NCI-H82 (cell line): ENCODE measurements at regions not wholly inside any gene's neighbourhood (a gene's known extent, or its start where the extent isn't known, plus 50 kb on each side); places are given as distances from the start of the nearest gene placed in this dataset.
"Not testable (repeated sequence)": the region's sequence is repeated elsewhere in the genome, so short reads cannot be mapped to it uniquely, and the experiment has no call there.

Experiments
- DNase-seq: peaks from one replicate; lab custom pipeline; 2025; lab: John Stamatoyannopoulos, UW

GRCh38 chr7:81181066-81181465 lies 262.2 kb upstream of the SEMA3C start:
- DNase-seq = no peak

DNA sequence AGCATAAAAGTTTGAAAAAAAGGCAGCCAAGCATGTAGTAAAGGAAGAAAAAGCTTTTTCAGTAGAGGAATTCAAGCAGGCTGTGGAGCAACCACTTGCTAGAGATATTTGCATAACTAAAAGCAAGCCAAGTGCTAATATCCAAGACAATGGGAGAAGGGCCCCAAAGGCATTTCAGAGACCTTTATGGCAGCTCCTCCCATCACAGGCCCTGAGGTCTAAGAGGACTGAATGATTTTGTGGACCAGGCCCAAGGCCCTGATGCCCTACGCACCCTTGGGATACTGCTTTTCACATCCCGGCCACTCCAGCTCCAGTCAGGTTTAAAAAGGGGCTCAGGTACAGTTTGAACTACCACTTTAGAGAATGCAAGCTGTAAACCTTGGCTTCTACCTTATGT lies 261.7 kb upstream of the SEMA3C start:
- no peak for DNase-seq

- no peak for DNase-seq
Measured at GRCh38 chr7:81175275-81175940, 256.6 kb upstream of the SEMA3C start.

DNA sequence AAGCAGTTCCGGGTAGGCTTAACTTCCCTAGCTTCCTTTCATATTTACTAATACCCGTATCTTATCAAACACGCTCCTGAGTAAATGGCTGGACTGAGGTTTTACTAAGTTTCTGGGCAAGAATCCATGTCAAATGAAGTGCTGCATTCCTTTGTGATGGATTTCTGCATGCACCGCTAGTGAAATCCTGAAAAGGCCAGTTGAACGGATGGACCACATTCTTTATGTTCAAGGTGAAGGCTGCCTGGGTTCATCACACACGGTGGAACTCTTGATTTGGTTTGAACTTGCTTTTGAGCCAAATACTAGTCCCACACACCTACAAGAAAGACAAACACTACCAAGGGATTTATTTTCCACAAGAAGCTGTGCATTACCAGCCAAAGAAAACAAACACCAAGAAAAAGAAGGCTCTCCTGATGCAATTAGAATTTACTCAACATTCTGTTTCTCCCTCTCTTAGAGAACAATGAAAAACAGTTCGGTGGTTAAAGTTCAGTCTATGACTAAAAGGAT lies 255.0 kb upstream of the SEMA3C start:
- DNase-seq = no peak

GRCh38 chr7:81170291-81170690 lies 251.4 kb upstream of the SEMA3C start:
- DNase-seq = no peak

DNA sequence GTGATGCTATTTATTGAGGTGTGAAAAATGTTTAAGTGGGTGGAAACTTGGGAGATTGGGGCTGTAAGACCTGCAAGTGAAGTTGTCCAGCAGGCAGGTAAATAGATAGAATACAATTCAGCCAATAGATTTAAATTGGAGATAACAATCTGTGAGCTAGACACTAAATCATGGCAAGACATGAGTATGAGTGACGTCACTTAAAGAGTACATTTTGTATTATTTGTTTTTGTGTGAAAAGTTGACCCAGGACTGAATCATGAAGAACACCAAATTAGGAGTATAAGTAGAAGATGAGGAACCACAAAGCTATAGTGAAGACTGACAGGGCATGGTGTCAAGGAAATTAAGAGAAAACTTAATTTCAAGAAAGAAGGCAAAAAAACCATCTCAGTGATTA lies 249.1 kb upstream of the SEMA3C start:
- DNase-seq = no peak

GRCh38 chr7:81165070-81165469 lies 246.2 kb upstream of the SEMA3C start:
- DNase-seq = no peak

- DNase-seq = no peak
Measured at GRCh38 chr7:81162771-81163525, 244.1 kb upstream of the SEMA3C start.

GRCh38 chr7:81162234-81162633 lies 243.4 kb upstream of the SEMA3C start:
- DNase-seq = no peak

GRCh38 chr7:81161451-81162075 lies 242.7 kb upstream of the SEMA3C start:
- DNase-seq = no peak

DNA sequence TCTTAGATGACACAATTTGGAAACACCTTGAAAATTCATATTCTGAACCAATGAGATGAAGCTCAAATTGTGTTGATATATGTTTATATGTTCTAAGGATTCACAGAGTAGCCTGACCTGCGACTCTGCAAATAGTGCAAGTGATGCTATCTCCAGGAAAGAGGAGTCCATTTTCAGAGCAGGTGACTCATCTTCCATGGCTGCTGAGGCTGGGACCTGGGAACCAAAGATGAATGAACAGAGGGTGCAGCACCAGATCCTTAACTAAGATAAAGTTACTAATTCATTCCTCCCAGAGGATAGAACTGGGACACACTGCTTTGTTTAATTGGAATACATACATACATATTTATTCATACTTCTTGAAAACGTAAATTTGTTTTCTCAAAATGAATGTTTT lies 240.6 kb upstream of the SEMA3C start:
- no peak for DNase-seq

DNA sequence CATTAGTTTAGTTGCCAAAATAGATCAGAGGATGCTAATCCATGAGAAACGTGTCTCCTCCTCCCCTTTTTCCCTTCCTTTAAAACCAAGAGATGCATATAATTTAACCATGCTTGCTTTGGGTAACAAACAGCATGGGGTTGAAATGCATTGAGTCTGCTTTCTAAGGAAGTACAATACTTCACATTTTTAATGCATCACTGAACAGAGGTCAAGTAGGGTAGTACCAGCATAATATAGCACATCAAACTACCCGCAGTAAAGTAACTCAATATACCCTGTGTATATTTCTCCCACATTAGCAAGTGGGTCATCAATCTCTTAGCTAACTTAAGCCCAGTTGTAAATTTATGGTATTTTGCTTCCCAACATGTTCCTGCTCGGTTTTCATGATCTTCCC lies 239.3 kb upstream of the SEMA3C start:
- DNase-seq = no peak

DNA sequence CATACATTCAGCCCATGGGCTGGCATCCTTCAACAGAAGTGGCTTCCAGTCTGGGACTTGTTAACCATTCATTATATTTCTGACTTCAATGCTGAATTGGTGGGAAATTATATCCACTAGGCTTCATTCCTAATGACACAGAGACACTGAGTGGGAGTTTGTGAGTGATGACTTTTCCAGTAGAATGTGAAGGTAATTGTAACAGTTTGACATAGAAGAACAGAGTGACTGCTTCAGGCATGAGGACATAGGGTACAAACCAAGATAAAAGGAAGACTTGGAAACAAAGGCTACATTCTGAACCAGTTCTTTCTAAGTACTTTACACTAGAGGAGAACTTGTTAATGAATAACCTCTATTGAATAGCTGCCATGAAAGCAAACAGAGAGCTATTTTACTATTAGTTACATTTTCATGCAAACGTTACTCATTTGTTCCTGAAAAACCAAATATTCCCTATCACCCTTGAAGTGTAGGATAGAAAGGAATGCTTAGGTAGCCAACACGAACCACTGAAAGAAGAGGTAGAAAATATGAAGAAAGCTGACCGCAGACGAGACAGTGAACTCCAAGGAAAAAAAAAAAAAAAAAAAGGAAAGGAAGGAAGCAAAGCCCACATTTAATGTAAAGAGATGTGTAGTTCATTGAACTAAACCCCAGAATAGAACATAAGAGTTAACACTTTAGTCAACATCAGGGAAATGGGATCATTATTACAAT lies 237.0 kb upstream of the SEMA3C start:
- no peak for DNase-seq

GRCh38 chr7:81154565-81154964 lies 235.7 kb upstream of the SEMA3C start:
- DNase-seq = no peak

- DNase-seq = not testable (repeated sequence)
Measured at GRCh38 chr7:81152925-81153324, 234.1 kb upstream of the SEMA3C start.

DNA sequence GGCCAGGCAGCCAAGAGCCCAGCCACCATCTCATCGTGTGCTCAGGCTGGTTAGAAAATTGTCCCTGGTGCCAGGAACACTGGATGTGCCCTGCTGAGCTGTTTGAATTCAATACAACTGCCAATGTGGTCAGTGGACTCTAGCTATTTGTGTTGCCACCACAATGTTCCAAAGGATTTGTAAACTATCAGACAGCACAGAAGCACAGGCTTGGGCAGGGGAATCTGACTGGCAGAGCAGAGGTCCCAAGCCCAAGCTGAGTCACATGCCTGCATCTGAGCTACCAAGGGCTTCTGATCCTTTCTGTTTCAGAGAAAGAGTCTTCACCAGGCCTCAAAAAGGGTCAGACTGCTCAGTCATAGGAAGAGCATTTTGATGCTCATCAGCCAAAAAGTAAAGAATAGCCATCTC lies 232.1 kb upstream of the SEMA3C start:
- DNase-seq = peak; percentile 12

GRCh38 chr7:81143856-81144255 lies 225.0 kb upstream of the SEMA3C start:
- no peak for DNase-seq

DNA sequence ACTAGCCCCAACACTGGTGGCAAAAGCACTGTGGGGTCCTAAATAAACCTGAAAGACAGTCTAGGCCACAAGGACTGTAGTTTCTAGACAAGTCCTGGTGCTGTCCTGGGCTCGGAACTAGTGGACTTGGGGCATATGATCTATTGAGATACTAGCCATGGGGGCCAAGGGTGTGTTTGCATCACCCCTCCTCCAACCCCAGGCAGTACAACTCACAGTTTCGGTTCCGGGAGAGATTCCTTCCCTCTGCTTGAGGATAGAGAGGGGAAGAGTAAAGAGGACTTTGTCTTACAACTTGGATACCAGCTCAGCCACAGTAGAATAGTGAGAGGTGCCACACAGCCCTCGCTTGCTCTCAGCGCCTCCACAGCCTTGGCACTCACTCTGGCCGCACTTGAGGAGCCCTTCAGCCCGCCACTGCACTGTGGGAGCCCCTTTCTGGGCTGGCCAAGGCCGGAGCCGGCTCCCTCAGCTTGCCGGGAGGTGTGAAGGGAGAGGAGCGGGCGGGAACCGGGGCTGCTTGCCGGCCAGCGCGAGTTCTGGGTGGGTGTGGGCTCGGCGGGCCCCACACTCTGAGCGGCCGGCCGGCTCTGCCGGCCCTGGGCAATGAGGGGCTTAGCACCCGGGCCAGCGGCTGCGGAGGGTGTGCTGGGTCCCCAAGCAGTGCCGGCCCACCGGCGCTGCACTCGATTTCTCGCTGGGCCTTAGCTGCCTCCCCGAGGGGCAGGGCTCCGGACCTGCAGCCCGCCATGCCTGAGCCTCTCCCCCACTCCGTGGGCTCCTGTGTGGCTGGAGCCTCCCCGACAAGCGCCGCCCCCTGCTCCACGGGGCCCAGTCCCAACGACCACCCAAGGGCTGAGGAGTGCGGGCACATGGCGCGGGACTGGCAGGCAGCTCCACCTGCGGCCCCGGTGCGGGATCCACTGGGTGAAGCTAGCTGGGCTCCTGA lies 222.7 kb upstream of the SEMA3C start:
- DNase-seq = not testable (repeated sequence)

DNA sequence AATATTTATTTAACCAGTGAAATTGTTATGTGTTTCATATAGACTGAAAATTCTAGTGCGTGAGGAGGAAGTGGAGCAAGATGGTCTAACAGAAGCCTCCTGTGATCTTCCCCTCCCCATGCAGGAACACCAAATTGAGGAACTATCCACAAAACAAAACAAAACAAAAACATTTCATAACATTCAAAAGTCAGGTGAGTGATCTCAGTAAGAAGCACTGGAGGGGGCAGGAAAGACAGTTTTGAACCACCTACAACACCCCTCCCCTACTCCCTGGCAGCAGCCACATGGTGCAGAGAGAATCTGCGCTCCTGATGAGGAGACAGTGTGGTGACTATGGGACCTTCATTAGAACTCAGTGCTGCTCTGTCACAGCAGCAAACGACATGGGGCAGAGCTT lies 221.9 kb upstream of the SEMA3C start:
- DNase-seq = no peak

DNA sequence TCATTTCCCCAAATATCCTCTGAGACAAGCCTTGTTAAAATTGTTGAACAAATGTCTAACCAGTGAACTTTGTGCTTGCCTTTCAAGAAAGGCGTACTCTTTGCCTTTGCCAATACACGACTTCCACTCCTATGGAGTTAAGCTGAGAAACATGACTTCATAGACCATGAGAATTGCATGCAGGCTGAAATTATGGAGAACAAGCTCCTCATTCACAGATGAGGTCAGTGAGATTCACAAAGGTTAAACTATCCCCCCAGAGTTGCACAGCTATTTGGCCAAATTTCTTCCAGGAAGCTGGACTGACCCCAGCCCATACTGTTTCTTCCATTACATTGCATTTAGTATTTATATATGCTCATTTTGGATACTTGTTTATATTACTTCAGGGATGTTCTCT lies 221.4 kb upstream of the SEMA3C start:
- DNase-seq = no peak

- DNase-seq = no peak
Measured at GRCh38 chr7:81138870-81139269, 220.0 kb upstream of the SEMA3C start.
